ENCODE measurements at regions not wholly inside any gene's neighbourhood (a gene's known extent, or its start where the extent isn't known, plus 50 kb on each side); places are given as distances from the start of the nearest gene placed in this dataset.

GRCh38 chr21:27814226-27814625 lies 847.3 kb upstream of the ADAMTS5 start:
- Histone ChIP-seq H3K27ac (no peak overlapping the region), H3K4me3 (ENCODE audit: low read depth, low read length) (no peak overlapping the region), H3K36me3 (no peaks in the 10 kb centered on the region), H3K27me3 (ENCODE audit: insufficient read depth, low read depth, severe bottlenecking) (peaks cover 68% of the 10 kb centered on the region), H3K9me3 (ENCODE audit: severe bottlenecking) (no peaks in the 10 kb centered on the region)
- no peak for TF ChIP-seq CTCF (IDR thresholded peaks at IDR 0.05; ENCODE audit: low read depth, low read length)
- no peak for DNase-seq

- Histone ChIP-seq H3K4me3 (ENCODE audit: low read depth, low read length) (no peak overlapping the region), H3K27me3 (ENCODE audit: insufficient read depth, low read depth, severe bottlenecking) (peaks cover 68% of the 10 kb centered on the region), H3K9me3 (ENCODE audit: severe bottlenecking) (no peaks in the 10 kb centered on the region), H3K36me3 (no peaks in the 10 kb centered on the region), H3K27ac (no peak overlapping the region)
- TF ChIP-seq CTCF (IDR thresholded peaks at IDR 0.05; ENCODE audit: low read depth, low read length): no peak
- DNase-seq: no peak
Observed at GRCh38 chr21:27813750-27814149, 846.9 kb upstream of the ADAMTS5 start.

- no peak overlapping the region for H3K4me3 ChIP-seq (ENCODE audit: low read depth, low read length)
- no peaks in the 10 kb centered on the region for H3K9me3 ChIP-seq (ENCODE audit: severe bottlenecking)
- H3K36me3 ChIP-seq: no peaks in the 10 kb centered on the region
- peaks cover 68% of the 10 kb centered on the region for H3K27me3 ChIP-seq (ENCODE audit: insufficient read depth, low read depth, severe bottlenecking)
- H3K27ac ChIP-seq: no peak overlapping the region
- TF ChIP-seq CTCF (IDR thresholded peaks at IDR 0.05; ENCODE audit: low read depth, low read length): no peak
- DNase-seq: no peak
Observed at GRCh38 chr21:27813344-27813743, 846.5 kb upstream of the ADAMTS5 start.

- DNase-seq: no peak
- no peak for TF ChIP-seq CTCF (IDR thresholded peaks at IDR 0.05; ENCODE audit: low read depth, low read length)
- H3K27ac ChIP-seq: no peak overlapping the region
- no peaks in the 10 kb centered on the region for H3K9me3 ChIP-seq (ENCODE audit: severe bottlenecking)
- H3K27me3 ChIP-seq (ENCODE audit: insufficient read depth, low read depth, severe bottlenecking): peaks cover 71% of the 10 kb centered on the region
- H3K36me3 ChIP-seq: no peaks in the 10 kb centered on the region
- H3K4me3 ChIP-seq (ENCODE audit: low read depth, low read length): no peak overlapping the region
Observed at GRCh38 chr21:27812279-27812678, 845.4 kb upstream of the ADAMTS5 start.

GRCh38 chr21:27808923-27809322 lies 842.0 kb upstream of the ADAMTS5 start:
- Histone ChIP-seq H3K4me3 (ENCODE audit: low read depth, low read length) (no peak overlapping the region), H3K27ac (no peak overlapping the region), H3K27me3 (ENCODE audit: insufficient read depth, low read depth, severe bottlenecking) (peaks cover 74% of the 10 kb centered on the region), H3K9me3 (ENCODE audit: severe bottlenecking) (no peaks in the 10 kb centered on the region), H3K36me3 (no peaks in the 10 kb centered on the region)
- no peak for DNase-seq
- TF ChIP-seq CTCF (IDR thresholded peaks at IDR 0.05; ENCODE audit: low read depth, low read length): no peak

- Histone ChIP-seq H3K27ac (no peak overlapping the region), H3K9me3 (ENCODE audit: severe bottlenecking) (no peaks in the 10 kb centered on the region), H3K36me3 (no peaks in the 10 kb centered on the region), H3K4me3 (ENCODE audit: low read depth, low read length) (no peak overlapping the region), H3K27me3 (ENCODE audit: insufficient read depth, low read depth, severe bottlenecking) (peaks cover 71% of the 10 kb centered on the region)
- no peak for TF ChIP-seq CTCF (IDR thresholded peaks at IDR 0.05; ENCODE audit: low read depth, low read length)
- no peak for DNase-seq
Observed at GRCh38 chr21:27807596-27807995, 840.7 kb upstream of the ADAMTS5 start.
